SK-N-SH (cell line): ENCODE measurements at regions not wholly inside any gene's neighbourhood (a gene's known extent, or its start where the extent isn't known, plus 50 kb on each side); places are given as distances from the start of the nearest gene placed in this dataset.

ENCODE experiments used
- CTCF ChIA-PET: fragments of 300-600, 350-600 bp; formaldehyde crosslinking; extraction: SDS; loops from one replicate; lab custom pipeline; 2021; lab: Yijun Ruan, JAX
- POLR2A ChIA-PET: fragments of 350-600 bp; sonication (Branson Sonifier 250); formaldehyde crosslinking; extraction: SDS; loops from one replicate; lab custom pipeline; 2020; ENCODE audit warnings: antibody characterized with exemption, inconsistent platforms; lab: Yijun Ruan, JAX
- DNase-seq: peaks from one replicate; pipeline ENCODE4 v3.0.0; 2012
- H2AFZ ChIP-seq: fragments of 200-600 bp; sonication (generic); 2 replicates; pipeline ENCODE4 v1.8.1; 2016; ENCODE audit warnings: antibody characterized with exemption, mild to moderate bottlenecking, low read depth
- H3F3A ChIP-seq: fragments of 200-600 bp; sonication (generic); replicated peaks from 2 replicates; pipeline ENCODE3; 2016; ENCODE audit warnings: antibody characterized with exemption, mild to moderate bottlenecking; ENCODE audit not compliant: insufficient read depth
- H3K27ac ChIP-seq, 2 experiments: fragments of 200-500 bp in 1 of 2; fragments of 200-600 bp in 1 of 2; sonication (Bioruptor generic) in 1 of 2; sonication (generic), shearing (Covaris generic) in 1 of 2; 2 replicates each; pipeline versions ENCODE4 v1.5.1 to v1.6.1; 2014 to 2016; ENCODE audit warnings: low read depth in 2 of 2, inconsistent platforms in 1 of 2, low read length in 1 of 2, mild to moderate bottlenecking in 1 of 2, mixed read lengths in 1 of 2
- H3K27me3 ChIP-seq: fragments of 200-600 bp; sonication (generic), shearing (Covaris generic); 2 replicates; pipeline ENCODE4 v1.6.1; 2016; ENCODE audit warnings: mixed run types; ENCODE audit not compliant: insufficient read depth
- H3K36me3 ChIP-seq, 2 experiments: fragments of 200-500 bp in 1 of 2; fragments of 200-600 bp in 1 of 2; sonication (Bioruptor generic) in 1 of 2; sonication (generic) in 1 of 2; replicated peaks in 1 of 2; 2 replicates each; pipeline versions ENCODE3 to v1.5.1; 2014 to 2016; ENCODE audit warnings: low read length in 1 of 2, mild to moderate bottlenecking in 1 of 2; ENCODE audit not compliant: insufficient read depth in 2 of 2, control insufficient read depth in 1 of 2
- H3K4me1 ChIP-seq, 2 experiments: fragments of 200-500 bp in 1 of 2; fragments of 200-600 bp in 1 of 2; sonication (Bioruptor generic) in 1 of 2; sonication (generic), shearing (Covaris generic) in 1 of 2; 2 replicates each; pipeline versions ENCODE4 v1.5.1 to v1.6.1; 2014 to 2016; ENCODE audit warnings: low read depth in 1 of 2, low read length in 1 of 2, mixed run types in 1 of 2; ENCODE audit not compliant: insufficient read depth in 2 of 2, control insufficient read depth in 1 of 2
- H3K4me2 ChIP-seq: fragments of 200-600 bp; sonication (generic), shearing (Covaris generic); 2 replicates; pipeline ENCODE4 v1.6.1; 2017; ENCODE audit warnings: mixed run types
- H3K4me3 ChIP-seq, 2 experiments: fragments of 200-500 bp in 1 of 2; fragments of 200-600 bp in 1 of 2; sonication (Bioruptor generic) in 1 of 2; sonication (generic), shearing (Covaris generic) in 1 of 2; 2 replicates each; pipeline versions ENCODE4 v1.5.1 to v1.8.1; 2014 to 2016; ENCODE audit warnings: low read depth in 2 of 2, inconsistent platforms in 1 of 2, low read length in 1 of 2, mild to moderate bottlenecking in 1 of 2, mixed read lengths in 1 of 2, moderate library complexity in 1 of 2
- H3K79me2 ChIP-seq: fragments of 200-600 bp; sonication (generic); 2 replicates; pipeline ENCODE4 v1.8.1; 2017; ENCODE audit warnings: mild to moderate bottlenecking; ENCODE audit not compliant: insufficient read depth
- H3K9ac ChIP-seq: fragments of 200-600 bp; sonication (generic); 2 replicates; pipeline ENCODE4 v1.6.1; 2017; ENCODE audit warnings: mixed run types
- H3K9me2 ChIP-seq: fragments of 200-600 bp; sonication (generic); 2 replicates; pipeline ENCODE4 v1.6.1; 2017; ENCODE audit warnings: mixed run types
- H3K9me3 ChIP-seq: fragments of 200-600 bp; sonication (generic); 2 replicates; pipeline ENCODE4 v1.6.1; 2017; ENCODE audit warnings: mixed run types, mild to moderate bottlenecking, moderate library complexity
- H4K20me1 ChIP-seq: fragments of 200-600 bp; sonication (generic); 2 replicates; pipeline ENCODE4 v1.6.1; 2017; ENCODE audit warnings: mild to moderate bottlenecking, mixed run types; ENCODE audit not compliant: insufficient read depth
- CHD2 ChIP-seq: fragments of 150-350 bp; IDR thresholded peaks from 2 replicates; pipeline ENCODE4 v1.6.1; 2018; ENCODE audit warnings: low read length; ENCODE audit not compliant: partially characterized antibody
- EZH2phosphoT487 ChIP-seq: fragments of 200-600 bp; sonication (generic); IDR thresholded peaks from 2 replicates; pipeline ENCODE4 v1.6.1; 2017; ENCODE audit warnings: low read depth, mixed run types, mild to moderate bottlenecking, antibody characterized with exemption, moderate library complexity, borderline replicate concordance
- FOSL2 ChIP-seq: IDR thresholded peaks from 2 replicates; pipeline ENCODE4 v1.4.0; 2012; ENCODE audit warnings: low read depth, mild to moderate bottlenecking, moderate library complexity, borderline replicate concordance
- GABPA ChIP-seq: IDR thresholded peaks from 2 replicates; pipeline ENCODE4 v1.4.0; 2012; ENCODE audit warnings: low read depth, mild to moderate bottlenecking
- MEF2A ChIP-seq: IDR thresholded peaks from 2 replicates; pipeline ENCODE4 v1.4.0; 2012; ENCODE audit warnings: low read depth, borderline replicate concordance
- NFIC ChIP-seq: IDR thresholded peaks from 2 replicates; pipeline ENCODE4 v1.4.0; 2012; ENCODE audit warnings: borderline replicate concordance
- NRF1 ChIP-seq: IDR thresholded peaks from 2 replicates; pipeline ENCODE4 v1.6.1; 2012; ENCODE audit warnings: low read depth, mild to moderate bottlenecking, low read length
- POLR2AphosphoS5 ChIP-seq: IDR thresholded peaks from 2 replicates; pipeline ENCODE4 v1.6.1; 2012; ENCODE audit warnings: low read depth, low read length
- RAD21 ChIP-seq: IDR thresholded peaks from 2 replicates; pipeline ENCODE4 v1.6.1; 2012; ENCODE audit warnings: mild to moderate bottlenecking, low read length
- RFX5 ChIP-seq: IDR thresholded peaks from 2 replicates; pipeline ENCODE4 v1.6.1; 2012; ENCODE audit warnings: mild to moderate bottlenecking, improper control_type of control experiment, low read length
- RXRA ChIP-seq: IDR thresholded peaks from 2 replicates; pipeline ENCODE4 v1.4.0; 2012; ENCODE audit warnings: low read depth, mild to moderate bottlenecking, borderline replicate concordance
- SIN3A ChIP-seq: IDR thresholded peaks from 2 replicates; pipeline ENCODE4 v1.6.1; 2012; ENCODE audit warnings: low read depth, mild to moderate bottlenecking, low read length, moderate library complexity, borderline replicate concordance
- SMC3 ChIP-seq: IDR thresholded peaks from 2 replicates; pipeline ENCODE4 v1.6.1; 2012; ENCODE audit warnings: low read depth, low read length, improper control_type of control experiment
- TCF12 ChIP-seq: IDR thresholded peaks from 2 replicates; pipeline ENCODE4 v1.4.0; 2012
- TEAD4 ChIP-seq: IDR thresholded peaks from 2 replicates; pipeline ENCODE4 v1.4.0; 2012; ENCODE audit warnings: mild to moderate bottlenecking, borderline replicate concordance; ENCODE audit not compliant: insufficient read depth
- WGBS: methylation state at CpG from one replicate; pipeline ENCODE4 v1.1.6; 2017; ENCODE audit warnings: low lambda C conversion rate; 5-methylcytosine and 5-hydroxymethylcytosine counted together
- TF ChIP-seq, protein P1 (sequence below): IDR thresholded peaks from 2 replicates; pipeline ENCODE4 v1.6.1; 2012; ENCODE audit warnings: mild to moderate bottlenecking, low read depth, low read length, moderate library complexity
- TF ChIP-seq, protein P2 (sequence below): IDR thresholded peaks from 2 replicates; pipeline ENCODE4 v1.4.0; 2012; ENCODE audit warnings: low read depth, borderline replicate concordance
- TF ChIP-seq, protein P3 (sequence below): fragments of 150-350 bp; IDR thresholded peaks from 2 replicates; pipeline ENCODE4 v1.6.1; 2016; ENCODE audit warnings: mild to moderate bottlenecking, low read depth, low read length
- TF ChIP-seq, protein P4 (sequence below): fragments of 200-600 bp; sonication (generic); IDR thresholded peaks from 2 replicates; pipeline ENCODE4 v1.6.1; 2017; ENCODE audit warnings: antibody characterized with exemption, mild to moderate bottlenecking, moderate library complexity
- TF ChIP-seq, protein P5 (sequence below): fragments of 150-350 bp; IDR thresholded peaks from 2 replicates; pipeline ENCODE4 v1.6.1; 2017; ENCODE audit warnings: antibody characterized with exemption, low read length, low read depth, borderline replicate concordance

DNA sequence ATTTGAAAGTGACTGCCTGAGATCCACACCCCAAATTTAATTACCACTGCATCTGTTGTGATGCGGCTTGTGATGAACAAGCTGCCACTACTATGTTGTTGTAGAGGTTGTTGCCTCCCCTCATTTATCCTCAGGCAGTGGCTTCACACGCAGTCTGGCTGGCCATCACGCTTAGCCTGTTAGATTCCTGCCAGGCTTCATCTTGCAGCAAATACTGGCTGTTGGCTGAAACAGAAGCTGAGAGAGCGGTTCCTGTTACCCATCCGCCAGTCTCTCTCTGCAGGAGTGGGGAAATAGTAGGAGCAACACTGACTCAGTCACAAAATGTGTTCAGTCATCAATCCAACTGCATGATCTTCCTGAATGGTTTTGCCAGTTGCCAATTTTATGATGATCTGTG lies 934.4 kb downstream of the FLRT2 start:
- CTCF ChIA-PET, result interaction anchor here (2.1 kb wide), 1 partner anchor 190 kb away, joined by 11 read pairs; no protein-coding TSS in a partner anchor
- Histone ChIP-seq H3K4me2 (no peak overlapping the region), H3K27ac (no peak overlapping the region), H3K4me1 (no peaks in the 10 kb centered on the region)
- TF ChIP-seq, protein P1, sequence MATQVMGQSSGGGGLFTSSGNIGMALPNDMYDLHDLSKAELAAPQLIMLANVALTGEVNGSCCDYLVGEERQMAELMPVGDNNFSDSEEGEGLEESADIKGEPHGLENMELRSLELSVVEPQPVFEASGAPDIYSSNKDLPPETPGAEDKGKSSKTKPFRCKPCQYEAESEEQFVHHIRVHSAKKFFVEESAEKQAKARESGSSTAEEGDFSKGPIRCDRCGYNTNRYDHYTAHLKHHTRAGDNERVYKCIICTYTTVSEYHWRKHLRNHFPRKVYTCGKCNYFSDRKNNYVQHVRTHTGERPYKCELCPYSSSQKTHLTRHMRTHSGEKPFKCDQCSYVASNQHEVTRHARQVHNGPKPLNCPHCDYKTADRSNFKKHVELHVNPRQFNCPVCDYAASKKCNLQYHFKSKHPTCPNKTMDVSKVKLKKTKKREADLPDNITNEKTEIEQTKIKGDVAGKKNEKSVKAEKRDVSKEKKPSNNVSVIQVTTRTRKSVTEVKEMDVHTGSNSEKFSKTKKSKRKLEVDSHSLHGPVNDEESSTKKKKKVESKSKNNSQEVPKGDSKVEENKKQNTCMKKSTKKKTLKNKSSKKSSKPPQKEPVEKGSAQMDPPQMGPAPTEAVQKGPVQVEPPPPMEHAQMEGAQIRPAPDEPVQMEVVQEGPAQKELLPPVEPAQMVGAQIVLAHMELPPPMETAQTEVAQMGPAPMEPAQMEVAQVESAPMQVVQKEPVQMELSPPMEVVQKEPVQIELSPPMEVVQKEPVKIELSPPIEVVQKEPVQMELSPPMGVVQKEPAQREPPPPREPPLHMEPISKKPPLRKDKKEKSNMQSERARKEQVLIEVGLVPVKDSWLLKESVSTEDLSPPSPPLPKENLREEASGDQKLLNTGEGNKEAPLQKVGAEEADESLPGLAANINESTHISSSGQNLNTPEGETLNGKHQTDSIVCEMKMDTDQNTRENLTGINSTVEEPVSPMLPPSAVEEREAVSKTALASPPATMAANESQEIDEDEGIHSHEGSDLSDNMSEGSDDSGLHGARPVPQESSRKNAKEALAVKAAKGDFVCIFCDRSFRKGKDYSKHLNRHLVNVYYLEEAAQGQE, result no peak
- TF ChIP-seq NRF1 (no peak), GABPA (no peak)
- TF ChIP-seq, protein P2, sequence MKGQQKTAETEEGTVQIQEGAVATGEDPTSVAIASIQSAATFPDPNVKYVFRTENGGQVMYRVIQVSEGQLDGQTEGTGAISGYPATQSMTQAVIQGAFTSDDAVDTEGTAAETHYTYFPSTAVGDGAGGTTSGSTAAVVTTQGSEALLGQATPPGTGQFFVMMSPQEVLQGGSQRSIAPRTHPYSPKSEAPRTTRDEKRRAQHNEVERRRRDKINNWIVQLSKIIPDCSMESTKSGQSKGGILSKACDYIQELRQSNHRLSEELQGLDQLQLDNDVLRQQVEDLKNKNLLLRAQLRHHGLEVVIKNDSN, result no peak
- TF ChIP-seq, all 33 proteins: peak for 0
- WGBS, result 0% methylated on average over 1 of the region's 5 CpGs
- H3K27me3 ChIP-seq, result no peaks in the 10 kb centered on the region
- H3K9me3 ChIP-seq, result no peaks in the 10 kb centered on the region
- no peak overlapping the region for H2AFZ ChIP-seq
- no peaks in the 10 kb centered on the region for H3K36me3 ChIP-seq
- H3F3A ChIP-seq, result no peaks in the 10 kb centered on the region
- no peak overlapping the region for H3K9ac ChIP-seq
- no peak overlapping the region for H3K4me3 ChIP-seq
- DNase-seq, result no peak
- H3K79me2 ChIP-seq, result no peaks in the 10 kb centered on the region
- H3K9me2 ChIP-seq, result no peaks in the 10 kb centered on the region
- no peaks in the 10 kb centered on the region for H4K20me1 ChIP-seq
- POLR2A ChIA-PET, result no interaction called here

DNA sequence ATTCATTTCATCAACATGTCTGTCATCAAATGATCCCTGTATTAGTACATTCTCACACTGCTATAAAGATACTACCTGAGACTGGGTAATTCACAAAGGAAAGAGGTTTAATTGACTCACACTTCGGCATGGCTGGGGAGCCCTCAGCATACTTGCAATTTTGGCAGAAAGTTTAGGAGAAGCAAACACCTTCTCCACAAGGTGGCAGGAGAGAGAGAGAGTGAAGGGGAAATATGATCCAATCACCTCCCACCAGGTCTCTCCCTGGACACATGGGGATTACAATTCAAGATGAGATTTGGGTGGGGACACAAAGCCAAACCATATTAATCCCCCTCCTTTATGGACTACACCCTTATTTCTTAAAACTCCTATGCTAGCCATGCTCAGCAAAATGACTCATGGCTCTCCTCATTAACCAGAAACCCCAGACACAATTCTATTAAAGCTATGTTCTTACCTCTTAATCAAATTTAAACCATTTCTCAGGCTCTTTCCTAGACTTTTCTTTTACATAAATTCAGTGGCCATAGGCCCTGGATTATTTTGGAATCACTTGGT lies 932.3 kb downstream of the FLRT2 start:
- Histone ChIP-seq H3K4me3 (no peak overlapping the region), H3K27ac (no peak overlapping the region), H4K20me1 (no peaks in the 10 kb centered on the region), H3K9me3 (no peaks in the 10 kb centered on the region), H3F3A (no peaks in the 10 kb centered on the region), H3K79me2 (no peaks in the 10 kb centered on the region), H3K4me1 (no peaks in the 10 kb centered on the region), H3K4me2 (no peak overlapping the region), H2AFZ (no peak overlapping the region), H3K9me2 (no peaks in the 10 kb centered on the region), H3K36me3 (no peaks in the 10 kb centered on the region), H3K27me3 (no peaks in the 10 kb centered on the region), H3K9ac (no peak overlapping the region)
- no peak for DNase-seq
- ChIA-PET POLR2A (no interaction called here), CTCF (interaction anchor here (0.6 to 2.1 kb wide), 3 partner anchors 9 to 192 kb away, joined by 3 to 11 read pairs (median 5); no protein-coding TSS in a partner anchor)
- TF ChIP-seq RAD21, result peak; percentile 47
- TF ChIP-seq SIN3A, result no peak
- no peak for TF ChIP-seq MEF2A
- TF ChIP-seq, protein P3, sequence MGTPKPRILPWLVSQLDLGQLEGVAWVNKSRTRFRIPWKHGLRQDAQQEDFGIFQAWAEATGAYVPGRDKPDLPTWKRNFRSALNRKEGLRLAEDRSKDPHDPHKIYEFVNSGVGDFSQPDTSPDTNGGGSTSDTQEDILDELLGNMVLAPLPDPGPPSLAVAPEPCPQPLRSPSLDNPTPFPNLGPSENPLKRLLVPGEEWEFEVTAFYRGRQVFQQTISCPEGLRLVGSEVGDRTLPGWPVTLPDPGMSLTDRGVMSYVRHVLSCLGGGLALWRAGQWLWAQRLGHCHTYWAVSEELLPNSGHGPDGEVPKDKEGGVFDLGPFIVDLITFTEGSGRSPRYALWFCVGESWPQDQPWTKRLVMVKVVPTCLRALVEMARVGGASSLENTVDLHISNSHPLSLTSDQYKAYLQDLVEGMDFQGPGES, result no peak
- TF ChIP-seq EZH2phosphoT487, result no peak
- TF ChIP-seq RXRA, result no peak
- no peak for TF ChIP-seq RFX5
- TF ChIP-seq TEAD4, result no peak
- TF ChIP-seq FOSL2, result no peak
- no peak for TF ChIP-seq TCF12
- peak; percentile 47 for TF ChIP-seq SMC3
- no peak for TF ChIP-seq CHD2
- no peak for TF ChIP-seq POLR2AphosphoS5
- TF ChIP-seq, protein P4, sequence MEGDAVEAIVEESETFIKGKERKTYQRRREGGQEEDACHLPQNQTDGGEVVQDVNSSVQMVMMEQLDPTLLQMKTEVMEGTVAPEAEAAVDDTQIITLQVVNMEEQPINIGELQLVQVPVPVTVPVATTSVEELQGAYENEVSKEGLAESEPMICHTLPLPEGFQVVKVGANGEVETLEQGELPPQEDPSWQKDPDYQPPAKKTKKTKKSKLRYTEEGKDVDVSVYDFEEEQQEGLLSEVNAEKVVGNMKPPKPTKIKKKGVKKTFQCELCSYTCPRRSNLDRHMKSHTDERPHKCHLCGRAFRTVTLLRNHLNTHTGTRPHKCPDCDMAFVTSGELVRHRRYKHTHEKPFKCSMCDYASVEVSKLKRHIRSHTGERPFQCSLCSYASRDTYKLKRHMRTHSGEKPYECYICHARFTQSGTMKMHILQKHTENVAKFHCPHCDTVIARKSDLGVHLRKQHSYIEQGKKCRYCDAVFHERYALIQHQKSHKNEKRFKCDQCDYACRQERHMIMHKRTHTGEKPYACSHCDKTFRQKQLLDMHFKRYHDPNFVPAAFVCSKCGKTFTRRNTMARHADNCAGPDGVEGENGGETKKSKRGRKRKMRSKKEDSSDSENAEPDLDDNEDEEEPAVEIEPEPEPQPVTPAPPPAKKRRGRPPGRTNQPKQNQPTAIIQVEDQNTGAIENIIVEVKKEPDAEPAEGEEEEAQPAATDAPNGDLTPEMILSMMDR, result peak; percentile 61
- TF ChIP-seq NFIC, result no peak
- TF ChIP-seq, protein P5, sequence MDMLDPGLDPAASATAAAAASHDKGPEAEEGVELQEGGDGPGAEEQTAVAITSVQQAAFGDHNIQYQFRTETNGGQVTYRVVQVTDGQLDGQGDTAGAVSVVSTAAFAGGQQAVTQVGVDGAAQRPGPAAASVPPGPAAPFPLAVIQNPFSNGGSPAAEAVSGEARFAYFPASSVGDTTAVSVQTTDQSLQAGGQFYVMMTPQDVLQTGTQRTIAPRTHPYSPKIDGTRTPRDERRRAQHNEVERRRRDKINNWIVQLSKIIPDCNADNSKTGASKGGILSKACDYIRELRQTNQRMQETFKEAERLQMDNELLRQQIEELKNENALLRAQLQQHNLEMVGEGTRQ, result no peak
- WGBS, result 0% methylated on average over 1 of the region's 1 CpG
